K562 (cell line): ENCODE measurements at regions not wholly inside any gene's neighbourhood (a gene's known extent, or its start where the extent isn't known, plus 50 kb on each side); places are given as distances from the start of the nearest gene placed in this dataset.

Experiments used
- BACH1 ChIP-seq: fragments of 200-800 bp; sonication (Bioruptor generic); IDR thresholded peaks from 2 replicates; pipeline ENCODE4 v1.6.1; 2016; ENCODE audit warnings: missing genetic modification characterization, missing compliant biosample characterization
- CBX8 ChIP-seq: fragments of 200-600 bp; sonication (generic); IDR thresholded peaks from 2 replicates; pipeline ENCODE4 v1.6.1; 2012; ENCODE audit warnings: borderline replicate concordance, mixed run types, low read depth, mild to moderate bottlenecking, moderate library complexity, mixed read lengths, low read length, control low read depth, inconsistent platforms; ENCODE audit not compliant: poor library complexity, severe bottlenecking; ENCODE audit errors: extremely low read depth
- ETV1 ChIP-seq: fragments of 450-650 bp; conservative IDR thresholded peaks from 2 replicates; pipeline ENCODE4 v1.6.1; 2016; ENCODE audit warnings: missing genetic modification characterization, control low read depth, low read depth, missing compliant biosample characterization
- FOXA3 ChIP-seq, 2 experiments: fragments of 450-650 bp in 1 of 2; sonication (generic) in 1 of 2; formaldehyde crosslinking; IDR thresholded peaks in 1 of 2; conservative IDR thresholded peaks in 1 of 2; 2 replicates each; pipeline versions ENCODE4 v1.4.0 to v1.8.0; 2020 to 2022; ENCODE audit warnings: mild to moderate bottlenecking in 2 of 2, missing genetic modification reagents in 1 of 2
- SPI1 ChIP-seq: IDR thresholded peaks from 2 replicates; pipeline ENCODE4 v1.6.1; 2011; ENCODE audit warnings: low read depth, low read length, control low read depth, borderline replicate concordance
- STAG1 ChIP-seq: sonication (generic); formaldehyde crosslinking; IDR thresholded peaks from 2 replicates; pipeline ENCODE4 v1.5.0; 2020; ENCODE audit warnings: missing genetic modification reagents, borderline replicate concordance
- ZNF354B ChIP-seq: fragments of 250-450 bp; sonication (Bioruptor Pico); IDR thresholded peaks from 2 replicates; pipeline ENCODE4 v1.4.0; 2020
- ZNF785 ChIP-seq: fragments of 250-450 bp; sonication (Bioruptor Pico); IDR thresholded peaks from 2 replicates; pipeline ENCODE4 v1.4.0; 2020; ENCODE audit warnings: mild to moderate bottlenecking
- TF ChIP-seq, protein P1 (sequence below): fragments of 250-450 bp; sonication (Bioruptor Pico); IDR thresholded peaks from 2 replicates; pipeline ENCODE4 v1.5.0; 2022; ENCODE audit warnings: mild to moderate bottlenecking

DNA sequence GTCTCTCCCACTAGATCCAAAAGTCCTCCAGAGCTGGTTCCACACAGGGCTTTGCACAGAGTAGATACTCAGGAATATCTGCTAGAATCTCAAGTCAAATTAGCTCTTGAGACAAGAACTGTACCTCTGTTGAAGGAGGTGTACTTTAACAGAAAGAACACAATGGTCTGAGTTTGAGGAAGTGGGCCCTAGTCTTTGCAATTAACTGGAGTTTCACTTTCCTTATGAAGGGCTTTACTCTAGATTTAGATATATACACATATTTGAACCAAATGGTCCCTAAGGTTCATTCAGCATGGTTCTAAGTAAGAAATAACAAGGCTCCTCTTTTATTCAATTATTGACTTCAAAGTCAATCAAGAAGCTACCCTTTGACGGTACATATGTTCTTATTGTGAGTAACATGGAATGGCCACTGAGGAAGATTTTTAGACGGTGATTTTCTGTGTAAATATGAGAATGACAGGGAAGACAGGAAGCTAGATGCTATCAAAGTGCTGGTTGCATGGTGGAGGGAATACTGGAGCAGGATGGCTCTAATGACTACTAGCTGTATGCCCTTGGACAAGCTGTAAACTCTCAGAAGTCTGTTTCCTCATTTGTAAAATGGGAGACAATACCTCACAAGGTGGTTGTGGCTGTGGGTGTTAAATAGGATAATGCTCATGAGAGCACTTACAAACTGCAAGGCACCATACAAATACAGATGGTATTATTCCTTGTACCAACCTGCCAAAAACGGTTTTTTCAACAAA is 73.5 kb upstream of the SERTAD2 start (continued):
- TF ChIP-seq CBX8 (no peak), ZNF354B (CRISPR knock-in tag) (no peak), STAG1 (CRISPR knock-in tag) (no peak), ZNF785 (CRISPR knock-in tag) (no peak), ETV1 (tag) (peak; percentile 64), FOXA3 (CRISPR knock-in tag; conservative IDR thresholded peaks at IDR 0.05 in 1 of 2, IDR thresholded peaks at IDR 0.05 in 1 of 2) (peak in 1 of 2 experiments; percentile 63; a peak in 2 of 4 replicates), BACH1 (tag) (no peak), SPI1 (peak; percentile 91)
- TF ChIP-seq, protein P1, sequence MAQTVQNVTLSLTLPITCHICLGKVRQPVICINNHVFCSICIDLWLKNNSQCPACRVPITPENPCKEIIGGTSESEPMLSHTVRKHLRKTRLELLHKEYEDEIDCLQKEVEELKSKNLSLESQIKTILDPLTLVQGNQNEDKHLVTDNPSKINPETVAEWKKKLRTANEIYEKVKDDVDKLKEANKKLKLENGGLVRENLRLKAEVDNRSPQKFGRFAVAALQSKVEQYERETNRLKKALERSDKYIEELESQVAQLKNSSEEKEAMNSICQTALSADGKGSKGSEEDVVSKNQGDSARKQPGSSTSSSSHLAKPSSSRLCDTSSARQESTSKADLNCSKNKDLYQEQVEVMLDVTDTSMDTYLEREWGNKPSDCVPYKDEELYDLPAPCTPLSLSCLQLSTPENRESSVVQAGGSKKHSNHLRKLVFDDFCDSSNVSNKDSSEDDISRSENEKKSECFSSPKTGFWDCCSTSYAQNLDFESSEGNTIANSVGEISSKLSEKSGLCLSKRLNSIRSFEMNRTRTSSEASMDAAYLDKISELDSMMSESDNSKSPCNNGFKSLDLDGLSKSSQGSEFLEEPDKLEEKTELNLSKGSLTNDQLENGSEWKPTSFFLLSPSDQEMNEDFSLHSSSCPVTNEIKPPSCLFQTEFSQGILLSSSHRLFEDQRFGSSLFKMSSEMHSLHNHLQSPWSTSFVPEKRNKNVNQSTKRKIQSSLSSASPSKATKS, result no peak
- TF ChIP-seq, all 486 proteins: peak for 6
